ENCODE measurements at regions not wholly inside any gene's neighbourhood (a gene's known extent, or its start where the extent isn't known, plus 50 kb on each side); places are given as distances from the start of the nearest gene placed in this dataset.
A peak's percentile ranks its signal among the peaks of the same experiment; 100 is the strongest.

GRCh38 chr6:113009682-113010081 lies 662.6 kb downstream of the RFPL4B start:
- H3K4me1 Mint-ChIP-seq (ENCODE audit: low read depth, unreplicated experiment): peaks cover 24% of the 10 kb centered on the region
- no peaks in the 10 kb centered on the region for H3K79me2 ChIP-seq (ENCODE audit: insufficient read depth, low read length)
- no peak overlapping the region for H3K4me3 Mint-ChIP-seq (ENCODE audit: unreplicated experiment)
- H4K20me1 ChIP-seq (ENCODE audit: insufficient read depth, low read length): no peaks in the 10 kb centered on the region
- H3K4me3 ChIP-seq (ENCODE audit: insufficient read depth, low read depth, low read length): no peak overlapping the region
- H3K4me1 ChIP-seq (ENCODE audit: insufficient read depth, low read length): no peaks in the 10 kb centered on the region
- no peaks in the 10 kb centered on the region for H3K9me3 ChIP-seq (ENCODE audit: insufficient read depth, low read depth, low read length)
- H2AFZ ChIP-seq (ENCODE audit: low read depth, low read length): no peak overlapping the region
- H3K4me2 ChIP-seq (ENCODE audit: low read length): no peak overlapping the region
- H3K9me3 Mint-ChIP-seq (ENCODE audit: unreplicated experiment): no peaks in the 10 kb centered on the region
- FAIRE-seq: no peak
- H3K36me3 Mint-ChIP-seq (ENCODE audit: low read depth, unreplicated experiment): no peaks in the 10 kb centered on the region
- no peaks in the 10 kb centered on the region for H3K27me3 ChIP-seq (ENCODE audit: insufficient read depth, low read length)
- H3K27ac ChIP-seq (ENCODE audit: low read depth, low read length): no peak overlapping the region
- no peaks in the 10 kb centered on the region for H3K27me3 Mint-ChIP-seq (ENCODE audit: low read depth, unreplicated experiment)
- DNase-seq (ENCODE audit: low read depth): peak; percentile 43
- no peak for TF ChIP-seq EZH2 (IDR thresholded peaks at IDR 0.05; ENCODE audit: insufficient read depth, low read length)
- TF ChIP-seq CTCF (IDR thresholded peaks at IDR 0.05; ENCODE audit: insufficient read depth, low read depth, low read length): no peak
- H3K36me3 ChIP-seq (ENCODE audit: insufficient read depth, low read length): no peaks in the 10 kb centered on the region
- peak overlapping the region; percentile 48 for H3K27ac Mint-ChIP-seq (ENCODE audit: unreplicated experiment)
- no peak overlapping the region for H3K9ac ChIP-seq (ENCODE audit: low read length)

GRCh38 chr6:113010196-113010989 lies 663.3 kb downstream of the RFPL4B start:
- no peaks in the 10 kb centered on the region for H3K36me3 ChIP-seq (ENCODE audit: insufficient read depth, low read length)
- Mint-ChIP-seq H3K9me3 (ENCODE audit: unreplicated experiment) (no peaks in the 10 kb centered on the region), H3K4me3 (ENCODE audit: unreplicated experiment) (no peak overlapping the region), H3K27me3 (ENCODE audit: low read depth, unreplicated experiment) (no peaks in the 10 kb centered on the region), H3K27ac (ENCODE audit: unreplicated experiment) (no peak overlapping the region), H3K4me1 (ENCODE audit: low read depth, unreplicated experiment) (peaks cover 22% of the 10 kb centered on the region), H3K36me3 (ENCODE audit: low read depth, unreplicated experiment) (no peaks in the 10 kb centered on the region)
- no peak for FAIRE-seq
- H3K4me1 ChIP-seq (ENCODE audit: insufficient read depth, low read length): no peaks in the 10 kb centered on the region
- H2AFZ ChIP-seq (ENCODE audit: low read depth, low read length): no peak overlapping the region
- no peak overlapping the region for H3K27ac ChIP-seq (ENCODE audit: low read depth, low read length)
- H3K27me3 ChIP-seq (ENCODE audit: insufficient read depth, low read length): no peaks in the 10 kb centered on the region
- no peak overlapping the region for H3K9ac ChIP-seq (ENCODE audit: low read length)
- TF ChIP-seq CTCF (IDR thresholded peaks at IDR 0.05; ENCODE audit: insufficient read depth, low read depth, low read length) (no peak), EZH2 (IDR thresholded peaks at IDR 0.05; ENCODE audit: insufficient read depth, low read length) (no peak)
- H4K20me1 ChIP-seq (ENCODE audit: insufficient read depth, low read length): no peaks in the 10 kb centered on the region
- no peak for DNase-seq (ENCODE audit: low read depth)
- H3K4me2 ChIP-seq (ENCODE audit: low read length): no peak overlapping the region
- H3K9me3 ChIP-seq (ENCODE audit: insufficient read depth, low read depth, low read length): no peaks in the 10 kb centered on the region
- no peak overlapping the region for H3K4me3 ChIP-seq (ENCODE audit: insufficient read depth, low read depth, low read length)
- H3K79me2 ChIP-seq (ENCODE audit: insufficient read depth, low read length): no peaks in the 10 kb centered on the region

GRCh38 chr6:113011389-113011788 lies 664.3 kb downstream of the RFPL4B start:
- no peak for DNase-seq (ENCODE audit: low read depth)
- H3K9ac ChIP-seq (ENCODE audit: low read length): no peak overlapping the region
- H3K9me3 ChIP-seq (ENCODE audit: insufficient read depth, low read depth, low read length): no peaks in the 10 kb centered on the region
- no peak overlapping the region for H3K27ac ChIP-seq (ENCODE audit: low read depth, low read length)
- no peaks in the 10 kb centered on the region for H3K36me3 Mint-ChIP-seq (ENCODE audit: low read depth, unreplicated experiment)
- no peak for FAIRE-seq
- TF ChIP-seq CTCF (IDR thresholded peaks at IDR 0.05; ENCODE audit: insufficient read depth, low read depth, low read length) (no peak), EZH2 (IDR thresholded peaks at IDR 0.05; ENCODE audit: insufficient read depth, low read length) (no peak)
- H2AFZ ChIP-seq (ENCODE audit: low read depth, low read length): no peak overlapping the region
- no peak overlapping the region for H3K4me3 Mint-ChIP-seq (ENCODE audit: unreplicated experiment)
- no peaks in the 10 kb centered on the region for H3K9me3 Mint-ChIP-seq (ENCODE audit: unreplicated experiment)
- peaks cover 22% of the 10 kb centered on the region for H3K4me1 Mint-ChIP-seq (ENCODE audit: low read depth, unreplicated experiment)
- no peaks in the 10 kb centered on the region for H3K27me3 Mint-ChIP-seq (ENCODE audit: low read depth, unreplicated experiment)
- no peaks in the 10 kb centered on the region for H4K20me1 ChIP-seq (ENCODE audit: insufficient read depth, low read length)
- no peaks in the 10 kb centered on the region for H3K4me1 ChIP-seq (ENCODE audit: insufficient read depth, low read length)
- H3K36me3 ChIP-seq (ENCODE audit: insufficient read depth, low read length): no peaks in the 10 kb centered on the region
- no peak overlapping the region for H3K27ac Mint-ChIP-seq (ENCODE audit: unreplicated experiment)
- H3K4me3 ChIP-seq (ENCODE audit: insufficient read depth, low read depth, low read length): no peak overlapping the region
- H3K27me3 ChIP-seq (ENCODE audit: insufficient read depth, low read length): no peaks in the 10 kb centered on the region
- no peaks in the 10 kb centered on the region for H3K79me2 ChIP-seq (ENCODE audit: insufficient read depth, low read length)
- H3K4me2 ChIP-seq (ENCODE audit: low read length): no peak overlapping the region
